ENCODE measurements at regions not wholly inside any gene's neighbourhood (a gene's known extent, or its start where the extent isn't known, plus 50 kb on each side); places are given as distances from the start of the nearest gene placed in this dataset.

- TF ChIP-seq CTCF (IDR thresholded peaks at IDR 0.05; ENCODE audit: low read length), result no peak
- TF ChIP-seq EZH2 (IDR thresholded peaks at IDR 0.05; ENCODE audit: borderline replicate concordance, low read length), result no peak
Measured at GRCh38 chr9:118570066-118570465, 799.2 kb downstream of the BRINP1 start.

GRCh38 chr9:118575341-118576070 is 793.7 kb downstream of the BRINP1 start:
- H3K36me3 ChIP-seq (ENCODE audit: insufficient read depth, low read length), result no peaks in the 10 kb centered on the region
- no peaks in the 10 kb centered on the region for H4K20me1 ChIP-seq (ENCODE audit: insufficient read depth, low read length)
- H3K9me2 ChIP-seq (ENCODE audit: low read depth, low read length), result no peaks in the 10 kb centered on the region
- no peaks in the 10 kb centered on the region for H3K9me3 ChIP-seq (ENCODE audit: low read length)
- no peaks in the 10 kb centered on the region for H3K79me2 ChIP-seq (ENCODE audit: insufficient read depth, low read length)
- H3K4me1 ChIP-seq (ENCODE audit: insufficient read depth, low read length, severe bottlenecking), result no peaks in the 10 kb centered on the region
- TF ChIP-seq EZH2 (IDR thresholded peaks at IDR 0.05; ENCODE audit: borderline replicate concordance, low read length) (no peak), CTCF (IDR thresholded peaks at IDR 0.05; ENCODE audit: low read length) (no peak)
- no peak overlapping the region for H3K9ac ChIP-seq (ENCODE audit: low read length)
- no peaks in the 10 kb centered on the region for H3K27me3 ChIP-seq (ENCODE audit: insufficient read depth, low read length)
- no peak overlapping the region for H3K4me2 ChIP-seq (ENCODE audit: low read length)
- no peak overlapping the region for H3K4me3 ChIP-seq (ENCODE audit: low read depth, low read length, poor library complexity, severe bottlenecking)
- no peaks in the 10 kb centered on the region for H3F3A ChIP-seq (ENCODE audit: insufficient read depth, low read length)
- no peak overlapping the region for H3K27ac ChIP-seq (ENCODE audit: low read depth, low read length, poor library complexity, severe bottlenecking)
- no peak overlapping the region for H2AFZ ChIP-seq (ENCODE audit: low read length)

More at GRCh38 chr9:118570066-118570465, 799.2 kb downstream of the BRINP1 start:
- Histone ChIP-seq H3K27me3 (ENCODE audit: insufficient read depth, low read length) (no peaks in the 10 kb centered on the region), H3K4me1 (ENCODE audit: insufficient read depth, low read length, severe bottlenecking) (no peaks in the 10 kb centered on the region), H3K9me3 (ENCODE audit: low read length) (no peaks in the 10 kb centered on the region), H3K79me2 (ENCODE audit: insufficient read depth, low read length) (no peaks in the 10 kb centered on the region), H3K9me2 (ENCODE audit: low read depth, low read length) (no peaks in the 10 kb centered on the region), H3K36me3 (ENCODE audit: insufficient read depth, low read length) (no peaks in the 10 kb centered on the region), H4K20me1 (ENCODE audit: insufficient read depth, low read length) (no peaks in the 10 kb centered on the region), H3K4me3 (ENCODE audit: low read depth, low read length, poor library complexity, severe bottlenecking) (no peak overlapping the region), H3K9ac (ENCODE audit: low read length) (no peak overlapping the region), H2AFZ (ENCODE audit: low read length) (no peak overlapping the region), H3K4me2 (ENCODE audit: low read length) (no peak overlapping the region), H3F3A (ENCODE audit: insufficient read depth, low read length) (no peaks in the 10 kb centered on the region), H3K27ac (ENCODE audit: low read depth, low read length, poor library complexity, severe bottlenecking) (no peak overlapping the region)

- Histone ChIP-seq H3K27ac (ENCODE audit: low read depth, low read length, poor library complexity, severe bottlenecking) (no peak overlapping the region), H3K9me2 (ENCODE audit: low read depth, low read length) (no peaks in the 10 kb centered on the region), H2AFZ (ENCODE audit: low read length) (no peak overlapping the region), H3K36me3 (ENCODE audit: insufficient read depth, low read length) (no peaks in the 10 kb centered on the region), H3K27me3 (ENCODE audit: insufficient read depth, low read length) (no peaks in the 10 kb centered on the region), H3K9me3 (ENCODE audit: low read length) (no peaks in the 10 kb centered on the region), H3F3A (ENCODE audit: insufficient read depth, low read length) (no peaks in the 10 kb centered on the region), H3K79me2 (ENCODE audit: insufficient read depth, low read length) (no peaks in the 10 kb centered on the region), H3K4me2 (ENCODE audit: low read length) (no peak overlapping the region), H3K4me3 (ENCODE audit: low read depth, low read length, poor library complexity, severe bottlenecking) (no peak overlapping the region), H4K20me1 (ENCODE audit: insufficient read depth, low read length) (no peaks in the 10 kb centered on the region), H3K4me1 (ENCODE audit: insufficient read depth, low read length, severe bottlenecking) (no peaks in the 10 kb centered on the region), H3K9ac (ENCODE audit: low read length) (no peak overlapping the region)
- TF ChIP-seq CTCF (IDR thresholded peaks at IDR 0.05; ENCODE audit: low read length), result no peak
- no peak for TF ChIP-seq EZH2 (IDR thresholded peaks at IDR 0.05; ENCODE audit: borderline replicate concordance, low read length)
Measured at GRCh38 chr9:118577121-118577520, 792.1 kb downstream of the BRINP1 start.

All from OCI-LY1 (cell line).